ENCODE measurements at regions not wholly inside any gene's neighbourhood (a gene's known extent, or its start where the extent isn't known, plus 50 kb on each side); places are given as distances from the start of the nearest gene placed in this dataset.

DNA sequence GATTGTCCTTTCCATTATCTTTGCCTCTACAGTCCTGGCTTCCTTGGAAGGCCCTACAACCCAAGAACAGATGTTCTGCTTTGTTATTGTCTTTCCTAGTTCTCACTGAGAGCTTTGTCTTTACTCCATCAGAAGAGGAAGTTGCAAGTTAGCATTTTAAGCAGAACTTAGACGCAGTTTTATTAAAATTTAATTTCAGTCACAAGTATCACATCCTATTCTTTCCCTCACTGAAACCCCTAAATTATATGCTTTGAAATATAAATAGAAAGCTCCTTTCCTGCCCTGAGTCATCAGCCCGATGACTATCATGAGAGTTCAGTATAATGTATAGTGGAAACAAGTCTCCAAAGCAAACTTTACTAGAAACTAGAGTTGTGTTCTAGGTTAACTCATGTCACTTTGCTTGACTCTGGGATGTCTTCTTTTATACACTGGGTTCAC lies 291.2 kb upstream of the RBMS3 start:
- no peaks in the 10 kb centered on the region for H3K4me1 ChIP-seq (ENCODE audit: control insufficient read depth, insufficient read depth, low read length)
- no peak for DNase-seq
- TF ChIP-seq, protein P1, sequence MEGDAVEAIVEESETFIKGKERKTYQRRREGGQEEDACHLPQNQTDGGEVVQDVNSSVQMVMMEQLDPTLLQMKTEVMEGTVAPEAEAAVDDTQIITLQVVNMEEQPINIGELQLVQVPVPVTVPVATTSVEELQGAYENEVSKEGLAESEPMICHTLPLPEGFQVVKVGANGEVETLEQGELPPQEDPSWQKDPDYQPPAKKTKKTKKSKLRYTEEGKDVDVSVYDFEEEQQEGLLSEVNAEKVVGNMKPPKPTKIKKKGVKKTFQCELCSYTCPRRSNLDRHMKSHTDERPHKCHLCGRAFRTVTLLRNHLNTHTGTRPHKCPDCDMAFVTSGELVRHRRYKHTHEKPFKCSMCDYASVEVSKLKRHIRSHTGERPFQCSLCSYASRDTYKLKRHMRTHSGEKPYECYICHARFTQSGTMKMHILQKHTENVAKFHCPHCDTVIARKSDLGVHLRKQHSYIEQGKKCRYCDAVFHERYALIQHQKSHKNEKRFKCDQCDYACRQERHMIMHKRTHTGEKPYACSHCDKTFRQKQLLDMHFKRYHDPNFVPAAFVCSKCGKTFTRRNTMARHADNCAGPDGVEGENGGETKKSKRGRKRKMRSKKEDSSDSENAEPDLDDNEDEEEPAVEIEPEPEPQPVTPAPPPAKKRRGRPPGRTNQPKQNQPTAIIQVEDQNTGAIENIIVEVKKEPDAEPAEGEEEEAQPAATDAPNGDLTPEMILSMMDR (IDR thresholded peaks at IDR 0.05): no peak
- no peak overlapping the region for H3K4me3 Mint-ChIP-seq
- no peaks in the 10 kb centered on the region for H3K9me3 ChIP-seq (ENCODE audit: control insufficient read depth, insufficient read depth, low read length)
- no peaks in the 10 kb centered on the region for H3K36me3 ChIP-seq (ENCODE audit: control insufficient read depth, insufficient read depth, low read length)
- H3K27ac ChIP-seq (ENCODE audit: low read length): no peak overlapping the region
- intact Hi-C loops (cut with micrococcal nuclease): no loop called here
- 20% methylated on average over 1 of the region's 2 CpGs for WGBS (ENCODE audit: insufficient coverage)
- peaks cover 7% of the 10 kb centered on the region for H3K36me3 Mint-ChIP-seq
- H3K27me3 Mint-ChIP-seq (ENCODE audit: low read depth in 2 of 2): no peaks in the 10 kb centered on the region
- no peaks in the 10 kb centered on the region for H3K27me3 ChIP-seq (ENCODE audit: control insufficient read depth, insufficient read depth, low read length)
- H3K9me3 Mint-ChIP-seq: peaks cover 5 to 7% of the 10 kb centered on the region in 2 donors
- no peak overlapping the region for H3K27ac Mint-ChIP-seq
- ATAC-seq: no peak
- no peaks in the 10 kb centered on the region for H3K4me1 Mint-ChIP-seq
- no peak overlapping the region for H3K4me3 ChIP-seq (ENCODE audit: low read length)

- intact Hi-C loops (cut with micrococcal nuclease): no loop called here
- no peak for DNase-seq
- no peak overlapping the region for H3K4me3 ChIP-seq (ENCODE audit: low read length)
- Mint-ChIP-seq H3K27me3 (ENCODE audit: low read depth in 2 of 2) (no peaks in the 10 kb centered on the region), H3K9me3 (peaks cover 5 to 15% of the 10 kb centered on the region in 2 donors), H3K4me3 (no peak overlapping the region), H3K4me1 (no peaks in the 10 kb centered on the region), H3K27ac (no peak overlapping the region), H3K36me3 (peaks cover 7% of the 10 kb centered on the region)
- no peaks in the 10 kb centered on the region for H3K27me3 ChIP-seq (ENCODE audit: control insufficient read depth, insufficient read depth, low read length)
- H3K9me3 ChIP-seq (ENCODE audit: control insufficient read depth, insufficient read depth, low read length): no peaks in the 10 kb centered on the region
- TF ChIP-seq, protein P1 (IDR thresholded peaks at IDR 0.05): no peak
- 84% methylated on average over 5 of the region's 6 CpGs for WGBS (ENCODE audit: insufficient coverage)
- no peaks in the 10 kb centered on the region for H3K36me3 ChIP-seq (ENCODE audit: control insufficient read depth, insufficient read depth, low read length)
- no peak overlapping the region for H3K27ac ChIP-seq (ENCODE audit: low read length)
- H3K4me1 ChIP-seq (ENCODE audit: control insufficient read depth, insufficient read depth, low read length): no peaks in the 10 kb centered on the region
- ATAC-seq: no peak
These were observed 286.5 kb upstream of the RBMS3 start for GRCh38 chr3:28994161-28994905.

- Mint-ChIP-seq H3K4me3 (no peak overlapping the region), H3K4me1 (no peaks in the 10 kb centered on the region)
- intact Hi-C loops (cut with micrococcal nuclease): no loop called here
These were observed 275.8 kb upstream of the RBMS3 start for GRCh38 chr3:29004885-29005599.

More at GRCh38 chr3:29004885-29005599, 275.8 kb upstream of the RBMS3 start:
- Mint-ChIP-seq H3K36me3 (no peaks in the 10 kb centered on the region), H3K27me3 (ENCODE audit: low read depth in 2 of 2) (no peaks in the 10 kb centered on the region), H3K9me3 (peaks cover 3% of the 10 kb centered on the region in 2 donors), H3K27ac (no peak overlapping the region)
- Histone ChIP-seq H3K27me3 (ENCODE audit: control insufficient read depth, insufficient read depth, low read length) (no peaks in the 10 kb centered on the region), H3K36me3 (ENCODE audit: control insufficient read depth, insufficient read depth, low read length) (no peaks in the 10 kb centered on the region), H3K4me3 (ENCODE audit: low read length) (no peak overlapping the region), H3K9me3 (ENCODE audit: control insufficient read depth, insufficient read depth, low read length) (no peaks in the 10 kb centered on the region), H3K27ac (ENCODE audit: low read length) (no peak overlapping the region), H3K4me1 (ENCODE audit: control insufficient read depth, insufficient read depth, low read length) (no peaks in the 10 kb centered on the region)
- no peak for DNase-seq
- 82% methylated on average over 4 of the region's 4 CpGs for WGBS (ENCODE audit: insufficient coverage)
- TF ChIP-seq, protein P1 (IDR thresholded peaks at IDR 0.05): no peak
- no peak for ATAC-seq
